ENCODE measurements at regions not wholly inside any gene's neighbourhood (a gene's known extent, or its start where the extent isn't known, plus 50 kb on each side); places are given as distances from the start of the nearest gene placed in this dataset.

DNA sequence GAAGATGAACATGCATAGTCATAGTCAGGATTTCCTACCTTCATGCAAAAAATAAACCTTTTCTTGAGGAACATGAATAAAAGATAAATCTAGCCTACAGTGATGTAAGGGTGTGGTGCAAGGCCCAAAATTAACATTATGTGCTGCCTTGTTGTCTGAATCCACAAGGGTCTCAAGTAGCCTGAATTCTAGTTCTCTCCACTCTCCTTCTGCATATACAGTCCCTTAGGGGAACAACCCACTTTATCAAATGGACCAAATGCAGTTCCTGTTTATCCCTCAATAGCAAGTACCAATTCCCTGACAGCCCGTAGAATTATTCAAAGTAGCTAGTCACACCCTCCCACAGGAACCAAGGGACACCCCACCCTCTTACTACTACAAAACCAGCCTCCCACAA, 284.0 kb downstream of the ZIC4 start:
- TF ChIP-seq, protein P1, sequence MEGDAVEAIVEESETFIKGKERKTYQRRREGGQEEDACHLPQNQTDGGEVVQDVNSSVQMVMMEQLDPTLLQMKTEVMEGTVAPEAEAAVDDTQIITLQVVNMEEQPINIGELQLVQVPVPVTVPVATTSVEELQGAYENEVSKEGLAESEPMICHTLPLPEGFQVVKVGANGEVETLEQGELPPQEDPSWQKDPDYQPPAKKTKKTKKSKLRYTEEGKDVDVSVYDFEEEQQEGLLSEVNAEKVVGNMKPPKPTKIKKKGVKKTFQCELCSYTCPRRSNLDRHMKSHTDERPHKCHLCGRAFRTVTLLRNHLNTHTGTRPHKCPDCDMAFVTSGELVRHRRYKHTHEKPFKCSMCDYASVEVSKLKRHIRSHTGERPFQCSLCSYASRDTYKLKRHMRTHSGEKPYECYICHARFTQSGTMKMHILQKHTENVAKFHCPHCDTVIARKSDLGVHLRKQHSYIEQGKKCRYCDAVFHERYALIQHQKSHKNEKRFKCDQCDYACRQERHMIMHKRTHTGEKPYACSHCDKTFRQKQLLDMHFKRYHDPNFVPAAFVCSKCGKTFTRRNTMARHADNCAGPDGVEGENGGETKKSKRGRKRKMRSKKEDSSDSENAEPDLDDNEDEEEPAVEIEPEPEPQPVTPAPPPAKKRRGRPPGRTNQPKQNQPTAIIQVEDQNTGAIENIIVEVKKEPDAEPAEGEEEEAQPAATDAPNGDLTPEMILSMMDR (IDR thresholded peaks at IDR 0.05), result no peak
- TF ChIP-seq POLR2A (IDR thresholded peaks at IDR 0.05) (no peak), EP300 (IDR thresholded peaks at IDR 0.05) (no peak), POLR2AphosphoS5 (IDR thresholded peaks at IDR 0.05) (no peak)

Measured in suprapubic skin (tissue), 4 donors.